ENCODE measurements at regions not wholly inside any gene's neighbourhood (a gene's known extent, or its start where the extent isn't known, plus 50 kb on each side); places are given as distances from the start of the nearest gene placed in this dataset.

DNA sequence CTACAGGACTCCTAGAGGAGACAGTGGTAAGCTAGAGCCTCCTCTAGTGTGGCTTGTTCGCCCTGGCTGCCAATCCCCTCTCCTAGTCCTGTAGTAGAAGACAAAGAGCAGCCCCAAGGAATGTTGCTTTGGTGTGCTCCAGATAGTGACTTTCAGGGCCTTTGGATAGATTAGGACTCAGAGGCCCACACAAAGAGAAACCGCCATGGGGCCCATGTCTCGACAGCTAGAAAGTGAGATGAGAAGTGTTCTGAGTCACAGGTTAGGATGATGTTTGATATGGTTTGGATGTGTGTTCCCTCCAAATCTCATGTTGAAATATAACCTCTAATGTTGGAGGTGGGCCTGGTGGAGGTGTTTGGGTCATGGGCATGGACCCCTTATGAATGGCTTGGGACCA is 51.8 kb upstream of the JDP2 start (continued):
- TF ChIP-seq, protein P1, sequence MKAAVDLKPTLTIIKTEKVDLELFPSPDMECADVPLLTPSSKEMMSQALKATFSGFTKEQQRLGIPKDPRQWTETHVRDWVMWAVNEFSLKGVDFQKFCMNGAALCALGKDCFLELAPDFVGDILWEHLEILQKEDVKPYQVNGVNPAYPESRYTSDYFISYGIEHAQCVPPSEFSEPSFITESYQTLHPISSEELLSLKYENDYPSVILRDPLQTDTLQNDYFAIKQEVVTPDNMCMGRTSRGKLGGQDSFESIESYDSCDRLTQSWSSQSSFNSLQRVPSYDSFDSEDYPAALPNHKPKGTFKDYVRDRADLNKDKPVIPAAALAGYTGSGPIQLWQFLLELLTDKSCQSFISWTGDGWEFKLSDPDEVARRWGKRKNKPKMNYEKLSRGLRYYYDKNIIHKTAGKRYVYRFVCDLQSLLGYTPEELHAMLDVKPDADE (IDR thresholded peaks at IDR 0.05) = no peak
- TF ChIP-seq CREB1 (CRISPR knock-in tag; IDR thresholded peaks at IDR 0.05; ENCODE audit: low read depth) = no peak
- TF ChIP-seq, protein P2, sequence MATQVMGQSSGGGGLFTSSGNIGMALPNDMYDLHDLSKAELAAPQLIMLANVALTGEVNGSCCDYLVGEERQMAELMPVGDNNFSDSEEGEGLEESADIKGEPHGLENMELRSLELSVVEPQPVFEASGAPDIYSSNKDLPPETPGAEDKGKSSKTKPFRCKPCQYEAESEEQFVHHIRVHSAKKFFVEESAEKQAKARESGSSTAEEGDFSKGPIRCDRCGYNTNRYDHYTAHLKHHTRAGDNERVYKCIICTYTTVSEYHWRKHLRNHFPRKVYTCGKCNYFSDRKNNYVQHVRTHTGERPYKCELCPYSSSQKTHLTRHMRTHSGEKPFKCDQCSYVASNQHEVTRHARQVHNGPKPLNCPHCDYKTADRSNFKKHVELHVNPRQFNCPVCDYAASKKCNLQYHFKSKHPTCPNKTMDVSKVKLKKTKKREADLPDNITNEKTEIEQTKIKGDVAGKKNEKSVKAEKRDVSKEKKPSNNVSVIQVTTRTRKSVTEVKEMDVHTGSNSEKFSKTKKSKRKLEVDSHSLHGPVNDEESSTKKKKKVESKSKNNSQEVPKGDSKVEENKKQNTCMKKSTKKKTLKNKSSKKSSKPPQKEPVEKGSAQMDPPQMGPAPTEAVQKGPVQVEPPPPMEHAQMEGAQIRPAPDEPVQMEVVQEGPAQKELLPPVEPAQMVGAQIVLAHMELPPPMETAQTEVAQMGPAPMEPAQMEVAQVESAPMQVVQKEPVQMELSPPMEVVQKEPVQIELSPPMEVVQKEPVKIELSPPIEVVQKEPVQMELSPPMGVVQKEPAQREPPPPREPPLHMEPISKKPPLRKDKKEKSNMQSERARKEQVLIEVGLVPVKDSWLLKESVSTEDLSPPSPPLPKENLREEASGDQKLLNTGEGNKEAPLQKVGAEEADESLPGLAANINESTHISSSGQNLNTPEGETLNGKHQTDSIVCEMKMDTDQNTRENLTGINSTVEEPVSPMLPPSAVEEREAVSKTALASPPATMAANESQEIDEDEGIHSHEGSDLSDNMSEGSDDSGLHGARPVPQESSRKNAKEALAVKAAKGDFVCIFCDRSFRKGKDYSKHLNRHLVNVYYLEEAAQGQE (IDR thresholded peaks at IDR 0.05; ENCODE audit: unreplicated experiment) = no peak
- no peak for TF ChIP-seq ZNF331 (CRISPR knock-in tag; IDR thresholded peaks at IDR 0.05; ENCODE audit: low read depth)
- TF ChIP-seq JUNB (IDR thresholded peaks at IDR 0.05; ENCODE audit: unreplicated experiment) = no peak
